HCT116 (cell line): ENCODE measurements at regions not wholly inside any gene's neighbourhood (a gene's known extent, or its start where the extent isn't known, plus 50 kb on each side); places are given as distances from the start of the nearest gene placed in this dataset.

Experiments used
- ATAC-seq: fragments of 200-7000 bp; cut with Tn5 transposase; 2 replicates; pipeline ENCODE4 v1.9.1; 2020; ENCODE audit warnings: mild to moderate bottlenecking, moderate library complexity
- BruUV-seq: library from RNA; stranded (reverse); fragments of 400-500 nt; replicated peaks from 2 replicates; lab custom pipeline; 2021; lab: Mats Ljungman, UMichigan
- CTCF ChIA-PET: fragments of 300-600 bp; sonication (Branson Sonifier 250); formaldehyde crosslinking; loops from one replicate; lab custom pipeline; 2021; ENCODE audit warnings: antibody characterized with exemption; lab: Charles Lee
- POLR2A ChIA-PET: fragments of 300-600, 350-600 bp; sonication (Branson Sonifier 250); formaldehyde crosslinking; loops from one replicate; lab custom pipeline; 2021; ENCODE audit warnings: antibody characterized with exemption; lab: Charles Lee
- RAD21 ChIA-PET, 2 experiments: fragments of 300-600 bp; sonication (Branson Sonifier 250); formaldehyde crosslinking; loops; one replicate each; lab custom pipeline; 2023; ENCODE audit warnings: low total read pairs in 2 of 2; ENCODE audit not compliant: uncharacterized antibody in 2 of 2, unreplicated experiment in 2 of 2, low non-redundant PET in 1 of 2; lab: Charles Lee
- DNase-seq: peaks from one replicate; pipeline ENCODE4 v3.0.0-alpha.2; 2010; ENCODE audit warnings: low read depth, low spot score
- H2AFZ ChIP-seq: fragments of 200-600 bp; shearing (Covaris generic), sonication (generic); 2 replicates; pipeline ENCODE4 v1.6.1; 2017; ENCODE audit warnings: low read depth, mixed run types, mixed read lengths, antibody characterized with exemption, low read length; ENCODE audit not compliant: poor library complexity, severe bottlenecking
- H3K27ac ChIP-seq: 2 replicates; pipeline ENCODE4 v1.5.1; 2012; ENCODE audit warnings: low read depth, low read length
- H3K27me3 ChIP-seq: fragments of 200-600 bp; sonication (generic); 2 replicates; pipeline ENCODE4 v1.6.1; 2016; ENCODE audit warnings: mixed run types, low read length, mixed read lengths; ENCODE audit not compliant: insufficient read depth
- H3K36me3 ChIP-seq, 2 experiments: fragments of 200-500 bp in 1 of 2; fragments of 200-600 bp in 1 of 2; sonication (Bioruptor generic) in 1 of 2; sonication (generic) in 1 of 2; 2 replicates each; pipeline versions ENCODE4 v1.5.1 to v1.6.1; 2014 to 2016; ENCODE audit warnings: low read length in 2 of 2, inconsistent platforms in 1 of 2, mixed read lengths in 1 of 2, mixed run types in 1 of 2; ENCODE audit not compliant: insufficient read depth in 2 of 2, control insufficient read depth in 1 of 2
- H3K4me1 ChIP-seq, 2 experiments: fragments of 200-600 bp in 1 of 2; sonication (generic) in 1 of 2; 2 replicates each; pipeline versions ENCODE4 v1.5.1 to v1.6.1; 2012 to 2017; ENCODE audit warnings: low read length in 2 of 2, inconsistent platforms in 1 of 2, mild to moderate bottlenecking in 1 of 2, mixed read lengths in 1 of 2, mixed run types in 1 of 2, moderate library complexity in 1 of 2; ENCODE audit not compliant: insufficient read depth in 2 of 2, control insufficient read depth in 1 of 2
- H3K4me2 ChIP-seq: fragments of 200-600 bp; sonication (generic); 2 replicates; pipeline ENCODE4 v1.6.1; 2017; ENCODE audit warnings: mixed run types, low read length, mixed read lengths
- H3K4me3 ChIP-seq, 2 experiments: fragments of 200-600 bp in 1 of 2; sonication (generic) in 1 of 2; replicated peaks in 1 of 2; 2 replicates each; pipeline ENCODE4 v1.5.1; 2011 to 2016; ENCODE audit warnings: low read length in 2 of 2, control low read depth in 1 of 2, low read depth in 1 of 2, mild to moderate bottlenecking in 1 of 2, mixed read lengths in 1 of 2, mixed run types in 1 of 2
- H3K79me2 ChIP-seq: fragments of 200-600 bp; sonication (generic); 2 replicates; pipeline ENCODE4 v1.6.1; 2017; ENCODE audit warnings: mild to moderate bottlenecking, mixed run types, low read length, moderate library complexity, mixed read lengths; ENCODE audit not compliant: insufficient read depth
- H3K9ac ChIP-seq: fragments of 200-600 bp; sonication (generic); 2 replicates; pipeline ENCODE4 v1.6.1; 2016; ENCODE audit warnings: low read length, mixed read lengths
- H3K9me2 ChIP-seq: fragments of 200-600 bp; sonication (generic), shearing (Covaris generic); 2 replicates; pipeline ENCODE4 v1.6.1; 2017; ENCODE audit warnings: mixed run types, mild to moderate bottlenecking, moderate library complexity; ENCODE audit not compliant: insufficient read depth
- H3K9me3 ChIP-seq, 2 experiments: fragments of 200-500 bp in 1 of 2; fragments of 200-600 bp in 1 of 2; sonication (Bioruptor generic) in 1 of 2; sonication (generic) in 1 of 2; 2 replicates each; pipeline ENCODE4 v1.6.1; 2014 to 2017; ENCODE audit warnings: low read length in 2 of 2, mixed read lengths in 2 of 2, inconsistent platforms in 1 of 2, low read depth in 1 of 2, mild to moderate bottlenecking in 1 of 2, mixed run types in 1 of 2, moderate library complexity in 1 of 2; ENCODE audit not compliant: control insufficient read depth in 1 of 2, insufficient read depth in 1 of 2
- H4K20me1 ChIP-seq: fragments of 200-600 bp; sonication (generic), shearing (Covaris generic); 2 replicates; pipeline ENCODE4 v1.6.1; 2017; ENCODE audit warnings: mixed run types, mild to moderate bottlenecking, moderate library complexity; ENCODE audit not compliant: insufficient read depth
- ATF3 ChIP-seq: IDR thresholded peaks from 2 replicates; pipeline ENCODE4 v1.6.1; 2012
- CEBPB ChIP-seq: IDR thresholded peaks from 2 replicates; pipeline ENCODE4 v1.6.1; 2012; ENCODE audit warnings: low read depth
- EGR1 ChIP-seq: IDR thresholded peaks from 2 replicates; pipeline ENCODE4 v1.6.1; 2012; ENCODE audit warnings: low read depth
- ELF1 ChIP-seq: IDR thresholded peaks from 2 replicates; pipeline ENCODE4 v1.6.1; 2012; ENCODE audit warnings: low read depth, borderline replicate concordance
- EZH2 ChIP-seq: fragments of 200-600 bp; sonication (generic); IDR thresholded peaks from 2 replicates; pipeline ENCODE4 v1.6.1; 2017; ENCODE audit warnings: antibody characterized with exemption, mixed run types
- EZH2phosphoT487 ChIP-seq: fragments of 200-600 bp; IDR thresholded peaks from 2 replicates; pipeline ENCODE4 v1.6.1; 2018; ENCODE audit warnings: antibody characterized with exemption, borderline replicate concordance
- FOSL1 ChIP-seq: IDR thresholded peaks from 2 replicates; pipeline ENCODE4 v1.6.1; 2012; ENCODE audit warnings: low read depth
- JUND ChIP-seq: IDR thresholded peaks from 2 replicates; pipeline ENCODE4 v1.6.1; 2012
- MAX ChIP-seq: IDR thresholded peaks from 2 replicates; pipeline ENCODE4 v1.6.1; 2012
- POLR2A ChIP-seq: IDR thresholded peaks from 2 replicates; pipeline ENCODE4 v1.7.0; 2011; ENCODE audit warnings: borderline replicate concordance; ENCODE audit not compliant: insufficient read depth, insufficient read length; ENCODE audit errors: extremely low read depth
- RAD21 ChIP-seq: IDR thresholded peaks from 2 replicates; pipeline ENCODE4 v1.6.1; 2012; ENCODE audit warnings: low read depth, mild to moderate bottlenecking
- SP1 ChIP-seq: IDR thresholded peaks from 2 replicates; pipeline ENCODE4 v1.6.1; 2012; ENCODE audit warnings: low read depth
- SRF ChIP-seq: IDR thresholded peaks from 2 replicates; pipeline ENCODE4 v1.6.1; 2012; ENCODE audit warnings: low read depth
- TCF7L2 ChIP-seq: IDR thresholded peaks from 2 replicates; pipeline ENCODE4 v1.7.0; 2011; ENCODE audit warnings: borderline replicate concordance, inconsistent platforms; ENCODE audit not compliant: insufficient read depth, insufficient read length; ENCODE audit errors: extremely low read depth
- YY1 ChIP-seq: IDR thresholded peaks from 2 replicates; pipeline ENCODE4 v1.6.1; 2011; ENCODE audit warnings: low read length, low read depth, moderate library complexity, mild to moderate bottlenecking; ENCODE audit not compliant: insufficient replicate concordance; ENCODE audit errors: extremely low read depth
- intact Hi-C: fragments of 100-400 bp; cut with micrococcal nuclease; formaldehyde crosslinking; loops from 2 replicates; pipeline ENCODE4 v1.10.0; 2022
- TF ChIP-seq, protein P1 (sequence below), 3 experiments: fragments of 200-600 bp in 1 of 3; sonication (generic) in 1 of 3; IDR thresholded peaks in 2 of 3; conservative IDR thresholded peaks in 1 of 3; 2 replicates each; pipeline ENCODE4 v1.5.1; 2012 to 2017; ENCODE audit warnings: low read depth in 2 of 3, low read length in 2 of 3, antibody characterized with exemption in 1 of 3, borderline replicate concordance in 1 of 3, control low read depth in 1 of 3, mild to moderate bottlenecking in 1 of 3, mixed read lengths in 1 of 3, mixed run types in 1 of 3, moderate library complexity in 1 of 3; ENCODE audit not compliant: insufficient read depth in 1 of 3
- TF ChIP-seq, protein P2 (sequence below): IDR thresholded peaks from 2 replicates; pipeline ENCODE4 v1.6.1; 2012; ENCODE audit warnings: low read depth

DNA sequence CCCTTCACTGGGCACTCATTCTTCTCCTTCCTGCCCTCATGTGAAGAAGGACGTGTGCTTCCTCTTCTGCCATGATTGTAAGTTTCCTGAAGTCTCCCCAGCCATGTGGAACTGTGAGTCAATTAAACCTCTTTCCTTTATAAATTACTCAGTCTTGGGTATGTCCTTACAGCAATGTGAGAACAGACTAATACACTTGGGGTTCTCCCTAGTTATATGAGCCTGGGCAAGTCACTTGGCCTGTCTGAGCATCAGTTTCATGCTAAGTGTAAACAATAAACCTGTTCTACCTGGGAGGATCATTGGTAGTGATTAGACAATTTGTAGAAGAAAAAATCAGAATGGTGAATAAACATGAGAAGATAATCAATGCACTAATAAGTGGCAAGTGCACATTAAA lies 162.2 kb upstream of the ARG1 start:
- TF ChIP-seq SP1, result no peak
- no peak for TF ChIP-seq POLR2A
- TF ChIP-seq FOSL1, result no peak
- no peak for TF ChIP-seq CEBPB
- TF ChIP-seq YY1, result no peak
- TF ChIP-seq EZH2, result no peak
- TF ChIP-seq JUND, result no peak
- no peak for TF ChIP-seq SRF
- TF ChIP-seq EZH2phosphoT487, result no peak
- TF ChIP-seq, protein P1, sequence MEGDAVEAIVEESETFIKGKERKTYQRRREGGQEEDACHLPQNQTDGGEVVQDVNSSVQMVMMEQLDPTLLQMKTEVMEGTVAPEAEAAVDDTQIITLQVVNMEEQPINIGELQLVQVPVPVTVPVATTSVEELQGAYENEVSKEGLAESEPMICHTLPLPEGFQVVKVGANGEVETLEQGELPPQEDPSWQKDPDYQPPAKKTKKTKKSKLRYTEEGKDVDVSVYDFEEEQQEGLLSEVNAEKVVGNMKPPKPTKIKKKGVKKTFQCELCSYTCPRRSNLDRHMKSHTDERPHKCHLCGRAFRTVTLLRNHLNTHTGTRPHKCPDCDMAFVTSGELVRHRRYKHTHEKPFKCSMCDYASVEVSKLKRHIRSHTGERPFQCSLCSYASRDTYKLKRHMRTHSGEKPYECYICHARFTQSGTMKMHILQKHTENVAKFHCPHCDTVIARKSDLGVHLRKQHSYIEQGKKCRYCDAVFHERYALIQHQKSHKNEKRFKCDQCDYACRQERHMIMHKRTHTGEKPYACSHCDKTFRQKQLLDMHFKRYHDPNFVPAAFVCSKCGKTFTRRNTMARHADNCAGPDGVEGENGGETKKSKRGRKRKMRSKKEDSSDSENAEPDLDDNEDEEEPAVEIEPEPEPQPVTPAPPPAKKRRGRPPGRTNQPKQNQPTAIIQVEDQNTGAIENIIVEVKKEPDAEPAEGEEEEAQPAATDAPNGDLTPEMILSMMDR (IDR thresholded peaks at IDR 0.05 in 2 of 3, conservative IDR thresholded peaks at IDR 0.05 in 1 of 3; ENCODE audit: borderline replicate concordance in 1 of 3, insufficient read depth in 1 of 3, low read depth in 2 of 3, low read length in 2 of 3), result no peak
- TF ChIP-seq TCF7L2, result no peak
- no peak for TF ChIP-seq ATF3
- no peak for TF ChIP-seq ELF1
- TF ChIP-seq, protein P2, sequence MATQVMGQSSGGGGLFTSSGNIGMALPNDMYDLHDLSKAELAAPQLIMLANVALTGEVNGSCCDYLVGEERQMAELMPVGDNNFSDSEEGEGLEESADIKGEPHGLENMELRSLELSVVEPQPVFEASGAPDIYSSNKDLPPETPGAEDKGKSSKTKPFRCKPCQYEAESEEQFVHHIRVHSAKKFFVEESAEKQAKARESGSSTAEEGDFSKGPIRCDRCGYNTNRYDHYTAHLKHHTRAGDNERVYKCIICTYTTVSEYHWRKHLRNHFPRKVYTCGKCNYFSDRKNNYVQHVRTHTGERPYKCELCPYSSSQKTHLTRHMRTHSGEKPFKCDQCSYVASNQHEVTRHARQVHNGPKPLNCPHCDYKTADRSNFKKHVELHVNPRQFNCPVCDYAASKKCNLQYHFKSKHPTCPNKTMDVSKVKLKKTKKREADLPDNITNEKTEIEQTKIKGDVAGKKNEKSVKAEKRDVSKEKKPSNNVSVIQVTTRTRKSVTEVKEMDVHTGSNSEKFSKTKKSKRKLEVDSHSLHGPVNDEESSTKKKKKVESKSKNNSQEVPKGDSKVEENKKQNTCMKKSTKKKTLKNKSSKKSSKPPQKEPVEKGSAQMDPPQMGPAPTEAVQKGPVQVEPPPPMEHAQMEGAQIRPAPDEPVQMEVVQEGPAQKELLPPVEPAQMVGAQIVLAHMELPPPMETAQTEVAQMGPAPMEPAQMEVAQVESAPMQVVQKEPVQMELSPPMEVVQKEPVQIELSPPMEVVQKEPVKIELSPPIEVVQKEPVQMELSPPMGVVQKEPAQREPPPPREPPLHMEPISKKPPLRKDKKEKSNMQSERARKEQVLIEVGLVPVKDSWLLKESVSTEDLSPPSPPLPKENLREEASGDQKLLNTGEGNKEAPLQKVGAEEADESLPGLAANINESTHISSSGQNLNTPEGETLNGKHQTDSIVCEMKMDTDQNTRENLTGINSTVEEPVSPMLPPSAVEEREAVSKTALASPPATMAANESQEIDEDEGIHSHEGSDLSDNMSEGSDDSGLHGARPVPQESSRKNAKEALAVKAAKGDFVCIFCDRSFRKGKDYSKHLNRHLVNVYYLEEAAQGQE, result no peak
- TF ChIP-seq RAD21, result no peak
- no peak for TF ChIP-seq MAX
- no peak for TF ChIP-seq EGR1
- BruUV-seq, result no TSS peak
- Histone ChIP-seq H2AFZ (no peak overlapping the region), H3K4me2 (no peak overlapping the region), H3K4me1 (no peaks in the 10 kb centered on the region), H3K4me3 (no peak overlapping the region), H3K27me3 (no peaks in the 10 kb centered on the region), H3K27ac (no peak overlapping the region), H4K20me1 (no peaks in the 10 kb centered on the region), H3K9me2 (no peaks in the 10 kb centered on the region), H3K36me3 (no peaks in the 10 kb centered on the region), H3K9ac (no peak overlapping the region), H3K79me2 (no peaks in the 10 kb centered on the region), H3K9me3 (peaks cover 0 to 5% of the 10 kb centered on the region in 2 experiments; a peak in 1 of 4 replicates)
- no peak for ATAC-seq
- ChIA-PET CTCF (no interaction called here), POLR2A (no interaction called here), RAD21 (no interaction called here)
- no peak for DNase-seq
- intact Hi-C loops, result no loop called here
